ENCODE measurements at regions not wholly inside any gene's neighbourhood (a gene's known extent, or its start where the extent isn't known, plus 50 kb on each side); places are given as distances from the start of the nearest gene placed in this dataset.

DNA sequence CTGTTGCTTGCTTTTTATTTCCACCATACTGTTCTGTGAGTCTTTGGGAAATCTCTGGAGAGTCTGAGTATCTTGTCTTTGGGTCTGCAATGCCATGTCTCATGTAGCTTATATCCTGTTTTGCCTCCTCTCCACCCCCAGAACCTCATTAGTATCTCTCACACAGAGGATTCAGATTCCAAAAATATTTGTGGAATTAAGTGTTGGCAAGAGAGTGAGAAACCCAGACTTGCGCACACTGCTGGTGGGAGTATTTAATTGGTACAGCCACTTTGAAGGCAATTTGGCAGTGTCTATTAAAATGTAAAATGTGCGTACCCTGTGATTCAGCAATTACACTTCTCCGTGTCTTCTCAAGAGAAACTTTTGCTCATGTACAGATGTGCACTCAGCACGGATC, 68.6 kb downstream of the ZNF621 start:
- no peak for TF ChIP-seq CTCF (IDR thresholded peaks at IDR 0.05; ENCODE audit: borderline replicate concordance, insufficient read depth, low read depth, low read length)
- H3K4me3 ChIP-seq (ENCODE audit: low read depth, low read length) = no peak overlapping the region

- no peak for TF ChIP-seq CTCF (IDR thresholded peaks at IDR 0.05; ENCODE audit: borderline replicate concordance, insufficient read depth, low read depth, low read length)
- H3K4me3 ChIP-seq (ENCODE audit: low read depth, low read length) = no peak overlapping the region
These were observed 72.7 kb downstream of the ZNF621 start for GRCh38 chr3:40597441-40597840.

GRCh38 chr3:40598338-40598737, 73.6 kb downstream of the ZNF621 start:
- TF ChIP-seq CTCF (IDR thresholded peaks at IDR 0.05; ENCODE audit: borderline replicate concordance, insufficient read depth, low read depth, low read length) = no peak
- no peak overlapping the region for H3K4me3 ChIP-seq (ENCODE audit: low read depth, low read length)

DNA sequence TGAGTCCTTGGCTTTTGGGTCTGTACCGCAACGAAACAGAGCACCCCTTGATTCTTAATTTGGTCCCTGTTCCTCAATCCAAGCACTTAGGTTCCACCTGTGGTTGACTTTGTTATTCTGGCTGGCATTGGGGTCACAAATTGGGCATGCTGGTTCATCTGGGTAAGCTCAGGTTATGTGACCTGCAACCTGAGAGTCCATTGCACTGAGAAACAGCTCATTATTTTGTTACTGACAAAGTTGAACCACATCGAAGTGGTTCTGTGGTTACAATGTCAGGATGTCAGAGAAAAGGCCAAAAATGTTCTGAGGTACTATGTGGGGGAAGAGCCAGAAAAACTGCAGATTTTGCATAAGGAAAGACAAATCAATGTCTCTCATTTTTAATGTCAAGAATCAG, 74.2 kb downstream of the ZNF621 start:
- TF ChIP-seq CTCF (IDR thresholded peaks at IDR 0.05; ENCODE audit: borderline replicate concordance, insufficient read depth, low read depth, low read length) = no peak
- no peak overlapping the region for H3K4me3 ChIP-seq (ENCODE audit: low read depth, low read length)

- H3K4me3 ChIP-seq (ENCODE audit: low read depth, low read length) = no peak overlapping the region
- TF ChIP-seq CTCF (IDR thresholded peaks at IDR 0.05; ENCODE audit: borderline replicate concordance, insufficient read depth, low read depth, low read length) = no peak
These were observed 78.1 kb downstream of the ZNF621 start for GRCh38 chr3:40602778-40603385.

DNA sequence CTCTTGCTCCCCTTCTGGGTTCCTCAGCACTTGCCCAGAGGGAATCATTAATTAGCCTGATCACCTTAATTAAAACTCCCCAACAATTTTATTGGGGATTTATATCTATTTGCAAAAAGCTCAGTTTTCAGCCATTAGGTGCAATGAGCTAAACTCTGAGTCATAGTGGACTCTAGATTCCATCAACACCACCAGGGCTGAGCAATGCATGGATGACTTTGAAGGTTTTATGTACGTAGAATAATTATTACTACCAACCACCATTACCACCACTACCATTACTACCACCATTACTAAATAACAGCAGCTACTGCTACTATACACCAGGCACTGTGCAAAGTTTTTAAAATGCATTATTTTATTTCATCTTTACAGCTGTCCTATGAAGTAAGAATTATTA, 81.2 kb downstream of the ZNF621 start:
- TF ChIP-seq CTCF (IDR thresholded peaks at IDR 0.05; ENCODE audit: borderline replicate concordance, insufficient read depth, low read depth, low read length) = no peak
- H3K4me3 ChIP-seq (ENCODE audit: low read depth, low read length) = no peak overlapping the region

- no peak for TF ChIP-seq CTCF (IDR thresholded peaks at IDR 0.05; ENCODE audit: borderline replicate concordance, insufficient read depth, low read depth, low read length)
- H3K4me3 ChIP-seq (ENCODE audit: low read depth, low read length) = no peak overlapping the region
These were observed 83.3 kb downstream of the ZNF621 start for GRCh38 chr3:40608091-40608490.

All from GM12875 (cell line).